Glutamatergic neuron (in vitro differentiated cells): ENCODE measurements at regions not wholly inside any gene's neighbourhood (a gene's known extent, or its start where the extent isn't known, plus 50 kb on each side); places are given as distances from the start of the nearest gene placed in this dataset.

Experiments
- DNase-seq: peaks from one replicate; pipeline ENCODE4 v3.0.0; 2022
- H3K27ac Mint-ChIP-seq: one replicate; pipeline ENCODE4 v1.8.0; 2020; ENCODE audit warnings: mild to moderate bottlenecking, mixed read lengths, inconsistent platforms; ENCODE audit not compliant: unreplicated experiment
- H3K27me3 Mint-ChIP-seq: one replicate; pipeline ENCODE4 v1.8.0; 2020; ENCODE audit warnings: mild to moderate bottlenecking, moderate library complexity, mixed read lengths, inconsistent platforms; ENCODE audit not compliant: unreplicated experiment
- H3K36me3 Mint-ChIP-seq: one replicate; pipeline ENCODE4 v1.8.0; 2020; ENCODE audit warnings: mild to moderate bottlenecking, mixed read lengths, inconsistent platforms; ENCODE audit not compliant: unreplicated experiment
- H3K4me1 Mint-ChIP-seq: one replicate; pipeline ENCODE4 v1.8.0; 2020; ENCODE audit warnings: mild to moderate bottlenecking, low read depth, mixed read lengths, inconsistent platforms; ENCODE audit not compliant: unreplicated experiment
- H3K4me3 Mint-ChIP-seq: one replicate; pipeline ENCODE4 v1.8.0; 2020; ENCODE audit warnings: mild to moderate bottlenecking, mixed read lengths, inconsistent platforms; ENCODE audit not compliant: unreplicated experiment
- H3K9me3 Mint-ChIP-seq: one replicate; pipeline ENCODE4 v1.8.0; 2020; ENCODE audit warnings: mild to moderate bottlenecking, moderate library complexity, mixed read lengths, inconsistent platforms; ENCODE audit not compliant: unreplicated experiment
- CTCF ChIP-seq: fragments of 200-600 bp; sonication (generic); IDR thresholded peaks from one replicate; pipeline ENCODE4 v1.5.0; 2021; ENCODE audit not compliant: partially characterized antibody, unreplicated experiment

- no peak overlapping the region for H3K27ac Mint-ChIP-seq
- TF ChIP-seq CTCF: no peak
- no peaks in the 10 kb centered on the region for H3K4me1 Mint-ChIP-seq
- no peaks in the 10 kb centered on the region for H3K9me3 Mint-ChIP-seq
- no peaks in the 10 kb centered on the region for H3K36me3 Mint-ChIP-seq
- no peak for DNase-seq
- H3K4me3 Mint-ChIP-seq: no peak overlapping the region
- no peaks in the 10 kb centered on the region for H3K27me3 Mint-ChIP-seq
Observed at GRCh38 chr4:38378478-38378877, 285.5 kb upstream of the KLF3 start.

GRCh38 chr4:38381788-38382187, 282.2 kb upstream of the KLF3 start:
- no peak for TF ChIP-seq CTCF
- H3K4me3 Mint-ChIP-seq: no peak overlapping the region
- H3K36me3 Mint-ChIP-seq: no peaks in the 10 kb centered on the region
- H3K27ac Mint-ChIP-seq: no peak overlapping the region
- no peaks in the 10 kb centered on the region for H3K9me3 Mint-ChIP-seq
- no peaks in the 10 kb centered on the region for H3K4me1 Mint-ChIP-seq
- DNase-seq: no peak
- H3K27me3 Mint-ChIP-seq: no peaks in the 10 kb centered on the region

- no peak for TF ChIP-seq CTCF
- H3K4me3 Mint-ChIP-seq: no peak overlapping the region
Observed at GRCh38 chr4:38382520-38382919, 281.5 kb upstream of the KLF3 start.

GRCh38 chr4:38383646-38384121, 280.3 kb upstream of the KLF3 start:
- Mint-ChIP-seq H3K27ac (no peak overlapping the region), H3K36me3 (no peaks in the 10 kb centered on the region), H3K9me3 (no peaks in the 10 kb centered on the region), H3K4me1 (no peaks in the 10 kb centered on the region), H3K4me3 (no peak overlapping the region), H3K27me3 (no peaks in the 10 kb centered on the region)
- no peak for DNase-seq
- no peak for TF ChIP-seq CTCF

More at GRCh38 chr4:38382520-38382919, 281.5 kb upstream of the KLF3 start:
- no peak overlapping the region for H3K27ac Mint-ChIP-seq
- H3K36me3 Mint-ChIP-seq: no peaks in the 10 kb centered on the region
- no peaks in the 10 kb centered on the region for H3K27me3 Mint-ChIP-seq
- DNase-seq: no peak
- no peaks in the 10 kb centered on the region for H3K9me3 Mint-ChIP-seq
- H3K4me1 Mint-ChIP-seq: no peaks in the 10 kb centered on the region

GRCh38 chr4:38385093-38386004, 278.6 kb upstream of the KLF3 start:
- no peak overlapping the region for H3K27ac Mint-ChIP-seq
- H3K9me3 Mint-ChIP-seq: no peaks in the 10 kb centered on the region
- no peaks in the 10 kb centered on the region for H3K4me1 Mint-ChIP-seq
- H3K36me3 Mint-ChIP-seq: peaks cover 5% of the 10 kb centered on the region
- TF ChIP-seq CTCF: no peak
- H3K27me3 Mint-ChIP-seq: no peaks in the 10 kb centered on the region
- DNase-seq: no peak
- no peak overlapping the region for H3K4me3 Mint-ChIP-seq
